WTC11 (cell line): ENCODE measurements at regions not wholly inside any gene's neighbourhood (a gene's known extent, or its start where the extent isn't known, plus 50 kb on each side); places are given as distances from the start of the nearest gene placed in this dataset.
A peak's percentile ranks its signal among the peaks of the same experiment; 100 is the strongest.

Experiments used
- ATAC-seq: fragments of 200-7000 bp; cut with Tn5 transposase; 2 replicates; pipeline ENCODE4 v1.10.0; 2021; ENCODE audit warnings: mild to moderate bottlenecking, moderate library complexity
- CTCF ChIA-PET: fragments of 300-600 bp; sonication (Branson Sonifier 250); formaldehyde crosslinking; loops from one replicate; lab custom pipeline; 2021; ENCODE audit warnings: antibody characterized with exemption; lab: Charles Lee
- POLR2A ChIA-PET: fragments of 350-600 bp; sonication (Branson Sonifier 250); formaldehyde crosslinking; loops from one replicate; lab custom pipeline; 2021; ENCODE audit warnings: antibody characterized with exemption; lab: Charles Lee
- DNase-seq: peaks from one replicate; pipeline ENCODE4 v3.0.0; 2021; ENCODE audit warnings: low spot score
- H3K27ac Mint-ChIP-seq: 2 replicates; pipeline ENCODE4 v1.8.0; 2021; ENCODE audit warnings: mixed read lengths
- H3K27me3 Mint-ChIP-seq: 2 replicates; pipeline ENCODE4 v1.8.0; 2021; ENCODE audit warnings: low read depth, mild to moderate bottlenecking, moderate library complexity, mixed read lengths
- H3K36me3 Mint-ChIP-seq: 2 replicates; pipeline ENCODE4 v1.8.0; 2021; ENCODE audit warnings: mixed read lengths
- H3K4me1 Mint-ChIP-seq: 2 replicates; pipeline ENCODE4 v1.8.0; 2022; ENCODE audit warnings: mixed read lengths
- H3K4me3 Mint-ChIP-seq: 2 replicates; pipeline ENCODE4 v1.8.0; 2021; ENCODE audit warnings: mild to moderate bottlenecking, moderate library complexity, mixed read lengths
- H3K9me3 Mint-ChIP-seq: 2 replicates; pipeline ENCODE4 v1.8.0; 2021; ENCODE audit warnings: mixed read lengths
- E2F4 ChIP-seq: sonication (generic); formaldehyde crosslinking; IDR thresholded peaks from 2 replicates; pipeline ENCODE4 v1.8.1; 2022; ENCODE audit warnings: low read depth, mild to moderate bottlenecking, moderate library complexity, missing genetic modification reagents, borderline replicate concordance
- ELF4 ChIP-seq: sonication (generic); formaldehyde crosslinking; IDR thresholded peaks from 2 replicates; pipeline ENCODE4 v1.8.1; 2022; ENCODE audit warnings: low read depth, mild to moderate bottlenecking, moderate library complexity, missing genetic modification reagents
- ERG ChIP-seq: fragments of 250-450 bp; sonication (Bioruptor Pico); IDR thresholded peaks from 2 replicates; pipeline ENCODE4 v1.8.0; 2021; ENCODE audit warnings: mild to moderate bottlenecking
- FOXP1 ChIP-seq: sonication (generic); formaldehyde crosslinking; IDR thresholded peaks from 2 replicates; pipeline ENCODE4 v1.8.0; 2022; ENCODE audit warnings: missing genetic modification reagents, mild to moderate bottlenecking, moderate library complexity, borderline replicate concordance
- GRHL2 ChIP-seq: fragments of 250-450 bp; sonication (Bioruptor Pico); IDR thresholded peaks from 2 replicates; pipeline ENCODE4 v1.8.0; 2022; ENCODE audit warnings: mild to moderate bottlenecking, moderate library complexity; ENCODE audit not compliant: insufficient replicate concordance, severe bottlenecking
- MXD4 ChIP-seq: fragments of 250-450 bp; sonication (Bioruptor Pico); IDR thresholded peaks from 2 replicates; pipeline ENCODE4 v1.8.0; 2021; ENCODE audit warnings: mild to moderate bottlenecking, moderate library complexity, borderline replicate concordance
- NFE2L1 ChIP-seq: sonication (generic); formaldehyde crosslinking; IDR thresholded peaks from 2 replicates; pipeline ENCODE4 v1.8.1; 2023; ENCODE audit warnings: missing genetic modification reagents
- NR2C2 ChIP-seq: sonication (generic); formaldehyde crosslinking; IDR thresholded peaks from 2 replicates; pipeline ENCODE4 v1.8.0; 2022; ENCODE audit warnings: mild to moderate bottlenecking, missing genetic modification reagents
- NR3C1 ChIP-seq: sonication (generic); formaldehyde crosslinking; conservative IDR thresholded peaks from 2 replicates; pipeline ENCODE4 v1.8.1; 2023; ENCODE audit warnings: low read depth, mild to moderate bottlenecking, missing genetic modification reagents
- PREB ChIP-seq: sonication (generic); formaldehyde crosslinking; IDR thresholded peaks from 2 replicates; pipeline ENCODE4 v1.8.1; 2022; ENCODE audit warnings: mild to moderate bottlenecking, missing genetic modification reagents, moderate library complexity, borderline replicate concordance
- ZNF138 ChIP-seq: sonication (generic); formaldehyde crosslinking; conservative IDR thresholded peaks from 2 replicates; pipeline ENCODE4 v1.8.1; 2022; ENCODE audit warnings: mild to moderate bottlenecking, moderate library complexity, missing genetic modification reagents
- ZNF219 ChIP-seq: sonication (generic); formaldehyde crosslinking; IDR thresholded peaks from 2 replicates; pipeline ENCODE4 v1.8.0; 2023; ENCODE audit warnings: missing genetic modification reagents, mild to moderate bottlenecking, borderline replicate concordance
- ZNF317 ChIP-seq: sonication (generic); formaldehyde crosslinking; IDR thresholded peaks from 2 replicates; pipeline ENCODE4 v1.8.1; 2023; ENCODE audit warnings: low read depth, mild to moderate bottlenecking, moderate library complexity, missing genetic modification reagents, borderline replicate concordance
- ZNF396 ChIP-seq: fragments of 250-450 bp; sonication (Bioruptor Pico); IDR thresholded peaks from 2 replicates; pipeline ENCODE4 v1.8.0; 2021; ENCODE audit warnings: mild to moderate bottlenecking, moderate library complexity, borderline replicate concordance
- ZNF425 ChIP-seq: fragments of 250-450 bp; sonication (Bioruptor Pico); conservative IDR thresholded peaks from 2 replicates; pipeline ENCODE4 v1.9.0; 2021; ENCODE audit warnings: mild to moderate bottlenecking

GRCh38 chr1:81432654-81433109 lies 368.1 kb upstream of the ADGRL2 start:
- no peak for ATAC-seq
- H3K27ac Mint-ChIP-seq = peak overlapping the region; percentile 40; the same call in 1 of the 2 replicates
- H3K4me3 Mint-ChIP-seq = no peak overlapping the region
- no peak for DNase-seq
- no peaks in the 10 kb centered on the region for H3K9me3 Mint-ChIP-seq
- no peaks in the 10 kb centered on the region for H3K27me3 Mint-ChIP-seq
- TF ChIP-seq NFE2L1 (CRISPR knock-in tag) = no peak
- no peak for TF ChIP-seq ZNF396 (CRISPR knock-in tag)
- no peak for TF ChIP-seq ZNF425 (CRISPR knock-in tag)
- TF ChIP-seq NR2C2 = no peak
- TF ChIP-seq GRHL2 (CRISPR knock-in tag) = no peak
- TF ChIP-seq ZNF138 (CRISPR knock-in tag) = no peak
- TF ChIP-seq ZNF219 (CRISPR knock-in tag) = no peak
- no peak for TF ChIP-seq FOXP1 (CRISPR knock-in tag)
- TF ChIP-seq E2F4 (CRISPR knock-in tag) = no peak
- TF ChIP-seq NR3C1 (CRISPR knock-in tag) = no peak
- TF ChIP-seq PREB (CRISPR knock-in tag) = no peak
- TF ChIP-seq ZNF317 (CRISPR knock-in tag) = no peak
- TF ChIP-seq ERG (CRISPR knock-in tag) = no peak
- no peak for TF ChIP-seq MXD4 (CRISPR knock-in tag)
- TF ChIP-seq ELF4 (CRISPR knock-in tag) = no peak
- ChIA-PET POLR2A (interaction anchor here (0.6 kb wide), 1 partner anchor 565 kb away, joined by 3 read pairs; no protein-coding TSS in a partner anchor), CTCF (interaction anchor here (2.9 kb wide), 1 partner anchor 18 kb away, joined by 15 read pairs; no protein-coding TSS in a partner anchor)
- no peaks in the 10 kb centered on the region for H3K36me3 Mint-ChIP-seq
- peaks cover 69% of the 10 kb centered on the region for H3K4me1 Mint-ChIP-seq

- no peak for DNase-seq
- ATAC-seq = no peak
- peaks cover under 1% of the 10 kb centered on the region for H3K36me3 Mint-ChIP-seq
- H3K27ac Mint-ChIP-seq = peak overlapping the region; percentile 87
- peak overlapping the region; percentile 7; the same call in 1 of the 2 replicates for H3K4me3 Mint-ChIP-seq
- peaks cover 63% of the 10 kb centered on the region for H3K4me1 Mint-ChIP-seq
- ChIA-PET POLR2A (interaction anchor here (0.6 kb wide), 1 partner anchor 565 kb away, joined by 3 read pairs; no protein-coding TSS in a partner anchor), CTCF (interaction anchor here (2.9 kb wide), 1 partner anchor 17 kb away, joined by 15 read pairs; no protein-coding TSS in a partner anchor)
- H3K9me3 Mint-ChIP-seq = peaks cover 5% of the 10 kb centered on the region
- no peak for TF ChIP-seq ZNF425 (CRISPR knock-in tag)
- TF ChIP-seq, all 79 proteins: peak for 0
- H3K27me3 Mint-ChIP-seq = no peaks in the 10 kb centered on the region
Measured at GRCh38 chr1:81432059-81432458, 368.7 kb upstream of the ADGRL2 start.
